Tibial nerve (tissue), 3 donors: ENCODE measurements at regions not wholly inside any gene's neighbourhood (a gene's known extent, or its start where the extent isn't known, plus 50 kb on each side); places are given as distances from the start of the nearest gene placed in this dataset.

Source experiments
- POLR2A ChIP-seq, 2 donors: fragments of 450-650 bp; IDR thresholded peaks; one replicate each; pipeline ENCODE4 v1.6.1; 2017; ENCODE audit warnings: antibody characterized with exemption in 2 of 2, mild to moderate bottlenecking in 2 of 2, moderate library complexity in 2 of 2
- TF ChIP-seq, protein P1 (sequence below), 5 experiments: fragments of 200-600 bp in 3 of 5; fragments of 450-650 bp in 2 of 5; sonication (generic) in 3 of 5; IDR thresholded peaks; one replicate each; pipeline ENCODE4 v1.5.1; 2016 to 2019; ENCODE audit warnings: antibody characterized with exemption in 5 of 5, mild to moderate bottlenecking in 3 of 5, moderate library complexity in 2 of 5

DNA sequence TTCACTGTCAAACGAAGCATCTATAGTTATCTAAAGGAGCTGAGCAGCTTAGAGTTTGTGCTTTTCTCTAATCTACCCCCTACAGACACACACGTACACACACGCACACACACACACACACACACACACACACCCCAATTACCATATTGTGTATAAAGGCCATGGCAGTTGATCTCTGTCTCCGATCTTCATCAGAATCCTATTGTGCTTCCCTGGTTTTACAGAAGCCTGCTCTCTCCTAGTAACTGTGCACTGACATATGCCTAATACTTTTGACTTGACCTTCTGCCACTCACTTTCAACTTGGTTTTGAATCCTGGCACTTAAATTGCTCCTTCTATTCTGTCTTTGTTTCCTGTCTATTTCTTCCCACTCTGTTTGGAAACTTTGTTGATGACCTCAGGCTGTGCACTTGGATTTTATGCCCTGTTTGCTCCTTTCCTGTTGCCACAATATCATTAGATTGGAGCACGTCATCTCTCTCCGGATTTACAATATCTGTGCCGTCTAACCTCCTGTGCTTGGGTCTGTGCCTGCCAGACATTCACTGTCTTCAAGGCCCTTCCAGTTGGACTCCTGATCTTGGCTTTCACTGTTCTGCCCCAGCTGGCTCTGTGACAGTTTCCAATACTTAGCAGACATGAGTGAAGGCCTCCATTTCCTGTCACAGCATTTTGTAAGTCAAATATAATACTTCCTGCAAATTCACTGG is 928.1 kb downstream of the FAT4 start:
- TF ChIP-seq, protein P1, sequence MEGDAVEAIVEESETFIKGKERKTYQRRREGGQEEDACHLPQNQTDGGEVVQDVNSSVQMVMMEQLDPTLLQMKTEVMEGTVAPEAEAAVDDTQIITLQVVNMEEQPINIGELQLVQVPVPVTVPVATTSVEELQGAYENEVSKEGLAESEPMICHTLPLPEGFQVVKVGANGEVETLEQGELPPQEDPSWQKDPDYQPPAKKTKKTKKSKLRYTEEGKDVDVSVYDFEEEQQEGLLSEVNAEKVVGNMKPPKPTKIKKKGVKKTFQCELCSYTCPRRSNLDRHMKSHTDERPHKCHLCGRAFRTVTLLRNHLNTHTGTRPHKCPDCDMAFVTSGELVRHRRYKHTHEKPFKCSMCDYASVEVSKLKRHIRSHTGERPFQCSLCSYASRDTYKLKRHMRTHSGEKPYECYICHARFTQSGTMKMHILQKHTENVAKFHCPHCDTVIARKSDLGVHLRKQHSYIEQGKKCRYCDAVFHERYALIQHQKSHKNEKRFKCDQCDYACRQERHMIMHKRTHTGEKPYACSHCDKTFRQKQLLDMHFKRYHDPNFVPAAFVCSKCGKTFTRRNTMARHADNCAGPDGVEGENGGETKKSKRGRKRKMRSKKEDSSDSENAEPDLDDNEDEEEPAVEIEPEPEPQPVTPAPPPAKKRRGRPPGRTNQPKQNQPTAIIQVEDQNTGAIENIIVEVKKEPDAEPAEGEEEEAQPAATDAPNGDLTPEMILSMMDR (IDR thresholded peaks at IDR 0.05): no peak
- no peak for TF ChIP-seq POLR2A (IDR thresholded peaks at IDR 0.05)
